Muscle layer of duodenum (tissue), 2 donors: ENCODE measurements at regions not wholly inside any gene's neighbourhood (a gene's known extent, or its start where the extent isn't known, plus 50 kb on each side); places are given as distances from the start of the nearest gene placed in this dataset.

Experiments used
- H3K27ac ChIP-seq: one replicate; pipeline ENCODE4 v1.7.0; 2013; ENCODE audit warnings: mild to moderate bottlenecking, low read length
- H3K27me3 ChIP-seq: one replicate; pipeline ENCODE4 v1.7.0; 2013; ENCODE audit warnings: low read depth, mild to moderate bottlenecking, control low read depth, low read length
- H3K36me3 ChIP-seq, 2 donors: one replicate each; pipeline ENCODE4 v1.7.0; 2013; ENCODE audit warnings: low read length in 2 of 2, control low read depth in 1 of 2, mild to moderate bottlenecking in 1 of 2; ENCODE audit not compliant: insufficient read depth in 2 of 2, control insufficient read depth in 1 of 2
- H3K4me1 ChIP-seq, 2 donors: one replicate each; pipeline ENCODE4 v1.7.0; 2013; ENCODE audit warnings: low read length in 2 of 2, mild to moderate bottlenecking in 2 of 2, control low read depth in 1 of 2, moderate library complexity in 1 of 2; ENCODE audit not compliant: insufficient read depth in 2 of 2, control insufficient read depth in 1 of 2
- H3K4me3 ChIP-seq, 2 donors: one replicate each; pipeline ENCODE4 v1.7.0; 2013; ENCODE audit warnings: low read length in 2 of 2, low read depth in 1 of 2, mild to moderate bottlenecking in 1 of 2
- H3K9me3 ChIP-seq, 2 donors: one replicate each; pipeline ENCODE4 v1.7.0; 2013; ENCODE audit warnings: low read length in 2 of 2, control low read depth in 1 of 2, mild to moderate bottlenecking in 1 of 2; ENCODE audit not compliant: control insufficient read depth in 1 of 2
- donor health status: healthy.

DNA sequence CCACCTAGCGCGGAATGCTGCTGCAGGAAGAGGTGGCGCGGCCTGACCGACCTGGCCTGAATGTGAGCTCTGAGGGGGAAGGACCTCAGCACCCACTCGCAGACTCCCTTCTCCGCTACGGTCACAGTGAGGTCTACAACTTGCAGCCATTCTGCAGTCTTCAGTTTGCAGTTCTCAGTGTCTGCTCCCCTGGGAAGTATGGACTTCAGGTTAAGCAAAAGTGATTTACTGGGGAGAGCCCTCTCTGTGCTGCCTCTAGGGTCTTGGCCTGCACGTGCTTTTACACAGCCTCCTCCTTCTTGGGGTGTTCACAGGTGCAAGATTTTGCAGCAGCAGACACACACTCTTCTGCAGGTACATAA, 296.0 kb downstream of the OMA1 start:
- H3K27ac ChIP-seq = no peak overlapping the region
- H3K36me3 ChIP-seq = no peaks in the 10 kb centered on the region
- peaks cover 0 to 23% of the 10 kb centered on the region in 2 donors for H3K4me1 ChIP-seq
- peak overlapping the region in 1 of 2 donors; percentile 69 for H3K4me3 ChIP-seq
- no peaks in the 10 kb centered on the region for H3K9me3 ChIP-seq
- peaks cover 13% of the 10 kb centered on the region for H3K27me3 ChIP-seq

DNA sequence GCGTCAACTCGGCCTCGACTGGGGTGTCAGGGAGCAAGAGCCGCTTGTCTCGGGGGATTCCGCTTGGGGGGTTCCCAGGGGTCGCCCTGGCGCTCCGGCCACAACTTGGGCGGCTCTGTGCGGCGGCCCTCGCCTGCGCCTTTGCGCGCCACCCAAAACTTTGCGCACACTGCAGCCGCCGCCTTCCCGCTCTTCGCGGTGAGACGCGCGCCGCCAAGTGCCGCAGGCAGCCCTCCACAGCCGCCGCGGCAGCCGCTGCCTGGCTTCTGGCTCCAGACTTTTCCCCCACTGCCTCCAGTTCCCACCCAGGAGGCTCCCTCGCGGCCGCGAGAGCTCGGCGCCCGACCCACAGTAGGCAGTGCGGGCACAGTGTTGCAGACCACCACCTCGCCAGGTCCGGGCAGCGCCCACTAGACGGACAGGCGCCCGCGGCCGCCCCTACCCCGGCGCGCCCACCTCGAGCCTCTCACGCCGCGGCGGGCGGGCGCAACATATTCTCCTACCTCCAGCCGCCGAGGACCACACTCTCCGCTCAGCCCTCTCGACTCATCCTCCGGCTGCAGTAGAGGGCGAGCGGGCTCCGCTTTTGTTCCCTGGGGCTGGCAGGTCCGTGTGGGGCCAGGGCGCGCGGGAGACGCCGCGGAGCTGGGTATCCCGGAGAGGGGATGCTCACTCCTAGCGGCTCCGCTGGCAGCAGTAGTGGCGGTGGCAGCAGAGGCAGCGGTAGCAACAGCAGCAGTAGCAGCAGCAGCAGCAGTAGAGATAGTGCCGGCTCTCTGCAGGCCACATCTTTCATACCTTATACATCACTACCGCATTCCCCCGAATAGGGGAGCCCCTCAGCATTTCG, 296.6 kb downstream of the OMA1 start:
- Histone ChIP-seq H3K4me3 (peak overlapping the region in 1 of 2 donors; percentile 69), H3K27ac (no peak overlapping the region), H3K27me3 (peaks cover 13% of the 10 kb centered on the region), H3K36me3 (no peaks in the 10 kb centered on the region), H3K4me1 (peaks cover 0 to 23% of the 10 kb centered on the region in 2 donors), H3K9me3 (no peaks in the 10 kb centered on the region)

DNA sequence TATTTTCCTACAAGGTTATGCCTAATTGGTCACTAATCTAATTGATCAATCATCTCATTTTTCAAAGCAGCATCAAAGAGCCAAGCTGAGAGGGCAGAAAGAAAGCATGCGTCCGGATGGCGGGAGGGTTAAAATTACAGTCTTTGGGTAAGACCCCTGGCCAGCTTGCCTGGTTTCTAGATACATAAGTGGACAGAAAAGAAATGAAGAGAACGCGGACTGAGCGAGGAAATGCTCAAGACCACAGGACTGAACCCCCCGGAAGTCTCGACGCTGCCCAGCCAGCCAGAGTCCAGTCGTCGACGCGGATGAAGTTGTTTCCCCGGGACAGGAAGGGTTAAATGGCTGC, 297.2 kb downstream of the OMA1 start:
- Histone ChIP-seq H3K27ac (no peak overlapping the region), H3K36me3 (no peaks in the 10 kb centered on the region), H3K4me1 (peaks cover 0 to 23% of the 10 kb centered on the region in 2 donors), H3K27me3 (peaks cover 13% of the 10 kb centered on the region), H3K4me3 (peak overlapping the region in 1 of 2 donors; percentile 69), H3K9me3 (no peaks in the 10 kb centered on the region)

DNA sequence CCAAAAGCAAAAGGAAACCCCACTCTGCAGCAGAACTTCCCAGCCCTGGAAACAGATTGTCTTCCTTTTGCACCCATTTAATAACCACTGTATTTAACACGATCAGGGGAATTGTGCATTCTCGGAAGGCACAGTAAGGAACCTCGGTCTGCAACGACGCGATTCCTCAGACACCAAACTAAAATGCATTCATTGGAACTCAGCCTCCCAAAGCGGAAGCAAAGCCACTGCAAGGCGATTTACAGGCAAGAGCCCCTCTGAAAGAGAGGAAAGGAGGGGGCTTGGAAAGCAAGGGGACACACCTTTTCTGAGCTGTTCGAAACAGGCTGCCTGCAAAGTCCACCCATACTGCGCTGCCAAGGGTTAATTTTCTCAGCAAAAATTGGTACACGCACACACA, 297.7 kb downstream of the OMA1 start:
- peaks cover 13% of the 10 kb centered on the region for H3K27me3 ChIP-seq
- no peaks in the 10 kb centered on the region for H3K9me3 ChIP-seq
- H3K4me1 ChIP-seq = peaks cover 0 to 23% of the 10 kb centered on the region in 2 donors
- no peak overlapping the region for H3K27ac ChIP-seq
- no peaks in the 10 kb centered on the region for H3K36me3 ChIP-seq
- peak overlapping the region in 1 of 2 donors; percentile 29 for H3K4me3 ChIP-seq

DNA sequence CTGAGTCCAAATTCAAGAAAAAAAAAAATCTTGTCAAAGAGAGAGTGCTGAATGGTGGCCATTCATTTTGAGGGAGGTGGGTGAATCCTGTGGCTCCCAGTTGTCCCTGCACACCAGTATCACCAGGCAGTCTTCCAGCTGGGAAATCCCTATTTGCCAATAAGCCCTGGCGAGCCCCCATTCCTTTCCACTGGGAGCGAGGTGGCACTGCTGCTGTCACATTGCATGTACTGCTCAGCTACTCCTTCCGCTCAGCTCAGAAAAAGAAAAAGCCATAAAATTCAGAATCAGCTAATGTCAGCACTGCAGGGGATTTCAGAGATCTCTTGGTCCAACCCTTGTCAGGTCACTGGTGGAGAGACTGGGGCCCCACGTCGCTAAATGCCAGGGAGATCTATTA, 298.5 kb downstream of the OMA1 start:
- H3K36me3 ChIP-seq = no peaks in the 10 kb centered on the region
- H3K9me3 ChIP-seq = no peaks in the 10 kb centered on the region
- no peak overlapping the region for H3K4me3 ChIP-seq
- no peak overlapping the region for H3K27ac ChIP-seq
- H3K27me3 ChIP-seq = peaks cover 13% of the 10 kb centered on the region
- peaks cover 0 to 23% of the 10 kb centered on the region in 2 donors for H3K4me1 ChIP-seq

DNA sequence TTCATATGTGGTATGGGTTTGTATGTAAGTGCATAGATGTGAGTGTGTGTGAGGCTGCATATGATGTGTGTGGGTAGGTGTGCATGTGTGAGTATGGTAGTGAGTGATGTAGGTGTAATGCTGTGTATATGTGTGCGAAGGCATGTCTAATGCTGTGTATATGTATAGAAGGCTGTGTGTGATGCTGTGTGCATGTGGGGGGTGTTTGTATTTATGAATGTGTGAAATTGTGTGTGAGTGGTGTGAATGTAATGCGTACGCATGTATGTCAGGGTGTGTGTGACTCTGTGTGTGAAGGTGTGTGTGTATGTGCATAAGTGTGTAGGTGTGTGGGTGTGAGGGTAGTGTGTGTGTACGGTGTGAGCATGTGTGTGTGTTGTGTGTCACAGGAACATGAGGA, 300.0 kb downstream of the OMA1 start:
- H3K4me3 ChIP-seq = no peak overlapping the region
- peaks cover 13% of the 10 kb centered on the region for H3K27me3 ChIP-seq
- H3K9me3 ChIP-seq = no peaks in the 10 kb centered on the region
- H3K27ac ChIP-seq = no peak overlapping the region
- H3K4me1 ChIP-seq = peaks cover 0 to 23% of the 10 kb centered on the region in 2 donors
- H3K36me3 ChIP-seq = no peaks in the 10 kb centered on the region

DNA sequence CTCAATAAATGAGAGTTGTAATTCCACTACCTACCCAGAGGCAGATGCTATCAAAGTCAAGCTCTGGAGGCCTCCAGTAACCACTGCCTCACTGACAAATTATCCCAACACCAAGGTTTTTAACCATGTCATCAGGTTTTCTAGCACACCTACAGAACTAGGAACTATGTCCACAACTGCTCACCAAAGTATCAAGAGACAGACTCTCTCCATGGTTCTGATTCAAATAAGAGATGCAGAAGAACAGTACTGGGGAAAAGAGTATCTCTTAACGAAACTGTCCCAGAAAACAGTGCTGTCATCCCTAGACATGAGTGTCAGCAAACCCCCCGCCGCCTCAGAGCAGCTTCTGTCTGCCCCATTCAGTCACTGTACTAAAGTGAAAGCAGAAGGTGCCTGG, 301.7 kb downstream of the OMA1 start:
- Histone ChIP-seq H3K4me1 (peaks cover 0 to 18% of the 10 kb centered on the region in 2 donors), H3K27ac (no peak overlapping the region), H3K36me3 (no peaks in the 10 kb centered on the region), H3K4me3 (no peak overlapping the region), H3K9me3 (no peaks in the 10 kb centered on the region), H3K27me3 (peaks cover 13% of the 10 kb centered on the region)

DNA sequence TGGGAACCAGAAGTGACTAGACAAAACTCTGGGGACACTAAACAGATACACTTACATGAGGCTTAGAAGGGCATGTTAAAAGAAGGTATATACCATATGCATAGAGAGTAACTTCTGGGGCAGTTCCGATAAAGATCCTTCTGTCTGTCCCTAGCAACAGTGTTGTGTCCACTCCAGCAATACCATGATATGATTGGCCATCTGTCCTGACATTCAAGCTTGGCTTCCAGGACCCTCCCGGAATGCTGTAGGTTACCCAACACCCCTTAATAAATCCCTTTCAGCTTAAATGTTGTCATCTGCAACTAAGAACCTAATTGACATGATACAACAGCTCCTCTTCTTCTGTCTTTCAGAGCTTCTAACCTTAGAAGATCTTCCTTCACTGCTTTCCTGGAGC, 307.7 kb downstream of the OMA1 start:
- no peaks in the 10 kb centered on the region for H3K4me1 ChIP-seq
- H3K4me3 ChIP-seq = no peak overlapping the region
- H3K27me3 ChIP-seq = no peaks in the 10 kb centered on the region
- H3K36me3 ChIP-seq = no peaks in the 10 kb centered on the region
- no peak overlapping the region for H3K27ac ChIP-seq
- H3K9me3 ChIP-seq = no peaks in the 10 kb centered on the region

DNA sequence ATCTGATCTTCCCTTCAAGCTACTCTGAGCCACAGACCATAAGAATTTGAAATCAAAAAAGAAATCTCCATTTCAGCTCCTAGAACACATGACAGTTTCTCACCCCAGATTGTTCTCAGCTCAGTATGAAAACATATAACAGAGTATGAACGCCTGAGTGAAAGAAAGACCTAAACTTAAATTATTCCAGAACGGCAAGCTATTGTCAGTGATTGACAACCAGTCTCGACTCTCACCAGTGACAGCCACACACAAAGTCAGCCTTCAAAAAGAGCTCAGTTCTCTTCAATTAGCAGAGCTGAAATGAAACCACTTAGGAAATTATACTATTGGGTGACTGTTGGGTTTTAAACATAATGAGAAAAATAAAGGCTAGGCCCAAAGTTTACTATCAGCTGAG, 312.8 kb downstream of the OMA1 start:
- H3K27ac ChIP-seq = no peak overlapping the region
- no peaks in the 10 kb centered on the region for H3K4me1 ChIP-seq
- no peaks in the 10 kb centered on the region for H3K27me3 ChIP-seq
- no peaks in the 10 kb centered on the region for H3K36me3 ChIP-seq
- no peaks in the 10 kb centered on the region for H3K9me3 ChIP-seq
- no peak overlapping the region for H3K4me3 ChIP-seq

DNA sequence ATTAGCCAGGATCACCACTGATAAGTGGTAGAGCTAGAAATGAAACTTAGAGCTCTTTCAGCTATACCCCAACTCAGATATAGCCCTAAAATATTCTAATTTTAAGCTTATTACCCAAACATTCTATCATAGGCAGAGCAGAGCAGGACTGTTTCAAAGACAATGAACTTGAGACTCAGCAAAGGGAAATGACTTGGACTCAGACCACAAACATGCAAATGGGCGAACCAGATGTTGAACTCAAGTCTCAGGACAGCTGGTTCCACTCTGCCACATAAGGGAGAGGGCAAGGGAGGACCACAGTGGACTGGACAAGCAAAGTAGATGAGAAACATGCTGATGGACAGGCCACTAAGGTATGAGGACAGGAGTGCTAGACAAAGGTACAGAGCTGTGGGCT, 315.3 kb downstream of the OMA1 start:
- Histone ChIP-seq H3K27me3 (no peaks in the 10 kb centered on the region), H3K36me3 (no peaks in the 10 kb centered on the region), H3K9me3 (no peaks in the 10 kb centered on the region), H3K4me3 (no peak overlapping the region), H3K4me1 (no peaks in the 10 kb centered on the region), H3K27ac (no peak overlapping the region)

DNA sequence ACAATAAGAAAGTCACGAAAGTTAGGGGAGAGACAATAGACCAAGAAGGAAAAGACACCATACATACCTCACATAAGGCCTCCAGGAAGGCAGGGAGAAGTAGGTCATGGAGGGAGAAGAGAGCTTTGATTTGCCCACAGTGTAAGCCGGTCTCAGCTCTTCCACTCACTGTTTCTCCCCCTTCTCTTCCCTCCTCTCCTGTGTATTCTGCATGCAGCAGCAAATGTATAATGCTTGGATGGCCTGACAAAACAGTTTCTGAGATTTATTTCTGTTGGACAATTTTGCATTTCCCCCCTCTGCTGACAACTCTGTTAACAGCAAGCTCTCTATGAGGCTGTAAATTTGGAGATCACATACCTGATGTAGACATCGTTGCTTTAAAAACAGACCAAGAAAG, 318.9 kb downstream of the OMA1 start:
- H3K4me1 ChIP-seq = no peaks in the 10 kb centered on the region
- H3K27me3 ChIP-seq = no peaks in the 10 kb centered on the region
- H3K27ac ChIP-seq = no peak overlapping the region
- no peak overlapping the region for H3K4me3 ChIP-seq
- H3K36me3 ChIP-seq = no peaks in the 10 kb centered on the region
- no peaks in the 10 kb centered on the region for H3K9me3 ChIP-seq

DNA sequence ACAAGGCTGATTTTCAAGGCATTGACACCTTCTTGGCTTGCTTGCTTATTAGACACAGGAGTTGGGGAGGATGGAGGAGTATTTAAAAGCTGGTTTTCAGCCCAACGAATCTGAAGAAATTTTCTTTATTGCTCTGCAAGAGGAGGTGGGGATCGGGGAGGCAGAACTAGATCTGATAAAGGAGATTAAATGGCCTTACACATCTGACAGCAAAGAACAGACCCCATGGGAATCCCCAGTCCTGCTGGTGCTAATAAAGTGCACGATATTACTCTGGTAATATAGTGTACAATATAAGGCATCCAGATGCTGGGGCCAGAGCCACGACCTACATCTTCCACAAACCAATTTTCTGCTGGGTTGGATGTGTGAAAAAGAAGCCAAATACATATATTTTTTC, 323.0 kb downstream of the OMA1 start:
- Histone ChIP-seq H3K4me3 (no peak overlapping the region), H3K36me3 (no peaks in the 10 kb centered on the region), H3K9me3 (no peaks in the 10 kb centered on the region), H3K4me1 (no peaks in the 10 kb centered on the region), H3K27me3 (no peaks in the 10 kb centered on the region), H3K27ac (no peak overlapping the region)
